Neural progenitor cell (in vitro differentiated cells): ENCODE measurements at regions not wholly inside any gene's neighbourhood (a gene's known extent, or its start where the extent isn't known, plus 50 kb on each side); places are given as distances from the start of the nearest gene placed in this dataset.

Experiments
- DNase-seq: peaks from one replicate; pipeline ENCODE4 v3.0.0-alpha.2; 2016; ENCODE audit warnings: low spot score
- H2AFZ ChIP-seq: fragments of 200-600 bp; sonication (generic); replicated peaks from 2 replicates; pipeline ENCODE4 v1.6.1; 2016; ENCODE audit warnings: antibody characterized with exemption
- H3F3A ChIP-seq: fragments of 200-600 bp; sonication (generic); 2 replicates; pipeline ENCODE4 v1.6.1; 2016; ENCODE audit warnings: antibody characterized with exemption, low read depth
- H3K27ac ChIP-seq: fragments of 200-600 bp; sonication (generic); 2 replicates; pipeline ENCODE4 v1.5.1; 2016; ENCODE audit warnings: mild to moderate bottlenecking
- H3K27me3 ChIP-seq: fragments of 200-600 bp; sonication (generic); 2 replicates; pipeline ENCODE4 v1.6.1; 2016; ENCODE audit warnings: mild to moderate bottlenecking, moderate library complexity
- H3K36me3 ChIP-seq: fragments of 200-600 bp; sonication (generic); 2 replicates; pipeline ENCODE4 v1.5.1; 2016
- H3K4me1 ChIP-seq: fragments of 200-600 bp; sonication (generic); 2 replicates; pipeline ENCODE4 v1.6.1; 2016; ENCODE audit warnings: mixed run types
- H3K4me2 ChIP-seq: fragments of 200-600 bp; sonication (generic); 2 replicates; pipeline ENCODE4 v1.6.1; 2016
- H3K4me3 ChIP-seq: fragments of 200-600 bp; sonication (generic); 2 replicates; pipeline ENCODE4 v1.5.1; 2016
- H3K79me2 ChIP-seq: fragments of 200-600 bp; sonication (generic); 2 replicates; pipeline ENCODE4 v1.6.1; 2016; ENCODE audit warnings: low read depth
- H3K9ac ChIP-seq: fragments of 200-600 bp; sonication (generic); 2 replicates; pipeline ENCODE4 v1.6.1; 2016
- H3K9me3 ChIP-seq: fragments of 200-600 bp; sonication (generic); 2 replicates; pipeline ENCODE4 v1.5.1; 2016; ENCODE audit warnings: low read depth
- H4K20me1 ChIP-seq: fragments of 200-600 bp; sonication (generic); 2 replicates; pipeline ENCODE4 v1.6.1; 2016; ENCODE audit warnings: low read depth
- H3K27ac Mint-ChIP-seq: 3 replicates; pipeline ENCODE4 v1.8.0; 2021; ENCODE audit warnings: mixed read lengths
- H3K27me3 Mint-ChIP-seq: 2 replicates; pipeline ENCODE4 v1.8.0; 2022; ENCODE audit warnings: low read depth, mild to moderate bottlenecking, inconsistent platforms, moderate library complexity, mixed read lengths; ENCODE audit not compliant: insufficient read depth
- H3K36me3 Mint-ChIP-seq: 3 replicates; pipeline ENCODE4 v1.8.0; 2021; ENCODE audit warnings: mixed read lengths
- H3K4me1 Mint-ChIP-seq: 3 replicates; pipeline ENCODE4 v1.8.0; 2021; ENCODE audit warnings: mixed read lengths
- H3K4me3 Mint-ChIP-seq: 3 replicates; pipeline ENCODE4 v1.8.0; 2021; ENCODE audit warnings: mild to moderate bottlenecking, moderate library complexity, mixed read lengths
- H3K9me3 Mint-ChIP-seq: 3 replicates; pipeline ENCODE4 v1.8.0; 2020; ENCODE audit warnings: mixed read lengths
- EZH2 ChIP-seq: fragments of 200-600 bp; sonication (generic); IDR thresholded peaks from 2 replicates; pipeline ENCODE4 v1.6.1; 2017; ENCODE audit warnings: antibody characterized with exemption, mild to moderate bottlenecking, moderate library complexity
- EZH2phosphoT487 ChIP-seq: fragments of 200-600 bp; sonication (generic); IDR thresholded peaks from 2 replicates; pipeline ENCODE4 v1.6.1; 2017; ENCODE audit warnings: antibody characterized with exemption
- TF ChIP-seq, protein P1 (sequence below): fragments of 200-600 bp; sonication (generic); IDR thresholded peaks from 2 replicates; pipeline ENCODE4 v1.5.1; 2017; ENCODE audit warnings: antibody characterized with exemption, mild to moderate bottlenecking

- H3K4me3 Mint-ChIP-seq = no peak overlapping the region
- peaks cover 5% of the 10 kb centered on the region for H3K4me1 Mint-ChIP-seq
- H3K9ac ChIP-seq = no peak overlapping the region
- H2AFZ ChIP-seq = no peak overlapping the region
- no peaks in the 10 kb centered on the region for H3K79me2 ChIP-seq
- H3K27ac ChIP-seq = no peak overlapping the region
- no peaks in the 10 kb centered on the region for H3K4me1 ChIP-seq
- peaks cover 13% of the 10 kb centered on the region for H3K9me3 Mint-ChIP-seq
- no peaks in the 10 kb centered on the region for H3K27me3 ChIP-seq
- H3K4me3 ChIP-seq = no peak overlapping the region
- H3K27ac Mint-ChIP-seq = no peak overlapping the region
- H3F3A ChIP-seq = no peaks in the 10 kb centered on the region
- DNase-seq = no peak
- no peaks in the 10 kb centered on the region for H3K9me3 ChIP-seq
- H4K20me1 ChIP-seq = no peaks in the 10 kb centered on the region
- no peaks in the 10 kb centered on the region for H3K36me3 ChIP-seq
- no peak overlapping the region for H3K4me2 ChIP-seq
- H3K36me3 Mint-ChIP-seq = no peaks in the 10 kb centered on the region
- TF ChIP-seq EZH2phosphoT487 = no peak
- TF ChIP-seq EZH2 = no peak
- TF ChIP-seq, protein P1, sequence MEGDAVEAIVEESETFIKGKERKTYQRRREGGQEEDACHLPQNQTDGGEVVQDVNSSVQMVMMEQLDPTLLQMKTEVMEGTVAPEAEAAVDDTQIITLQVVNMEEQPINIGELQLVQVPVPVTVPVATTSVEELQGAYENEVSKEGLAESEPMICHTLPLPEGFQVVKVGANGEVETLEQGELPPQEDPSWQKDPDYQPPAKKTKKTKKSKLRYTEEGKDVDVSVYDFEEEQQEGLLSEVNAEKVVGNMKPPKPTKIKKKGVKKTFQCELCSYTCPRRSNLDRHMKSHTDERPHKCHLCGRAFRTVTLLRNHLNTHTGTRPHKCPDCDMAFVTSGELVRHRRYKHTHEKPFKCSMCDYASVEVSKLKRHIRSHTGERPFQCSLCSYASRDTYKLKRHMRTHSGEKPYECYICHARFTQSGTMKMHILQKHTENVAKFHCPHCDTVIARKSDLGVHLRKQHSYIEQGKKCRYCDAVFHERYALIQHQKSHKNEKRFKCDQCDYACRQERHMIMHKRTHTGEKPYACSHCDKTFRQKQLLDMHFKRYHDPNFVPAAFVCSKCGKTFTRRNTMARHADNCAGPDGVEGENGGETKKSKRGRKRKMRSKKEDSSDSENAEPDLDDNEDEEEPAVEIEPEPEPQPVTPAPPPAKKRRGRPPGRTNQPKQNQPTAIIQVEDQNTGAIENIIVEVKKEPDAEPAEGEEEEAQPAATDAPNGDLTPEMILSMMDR = peak; percentile 60
- H3K27me3 Mint-ChIP-seq = no peaks in the 10 kb centered on the region
Measured at GRCh38 chr3:75001330-75001729, 386.9 kb upstream of the CNTN3 start.

DNA sequence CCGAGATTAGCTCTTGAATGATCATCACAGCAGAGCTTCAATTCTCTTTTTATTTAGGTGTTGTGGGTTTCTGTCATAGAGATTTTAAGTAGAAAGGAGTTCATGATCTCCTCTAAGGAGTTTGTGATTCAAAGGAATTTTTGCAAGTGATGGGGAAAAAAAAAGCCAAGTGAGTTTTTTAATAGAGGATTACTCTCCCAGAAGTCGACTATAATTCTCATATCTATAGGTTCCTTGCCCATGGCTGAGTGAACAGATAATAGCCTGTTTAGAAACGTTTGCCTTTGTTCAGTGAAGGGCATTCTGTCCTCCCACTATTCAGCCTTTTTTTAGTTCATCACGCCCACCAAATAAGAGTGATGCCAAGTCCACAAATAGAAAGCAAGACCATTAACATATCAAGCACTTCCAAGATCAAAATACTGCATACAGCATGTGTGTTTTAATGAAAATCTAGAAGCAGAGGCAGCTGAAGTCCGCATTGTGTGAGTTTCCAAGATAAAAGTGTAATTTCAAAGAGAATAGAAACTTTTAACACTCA, 398.4 kb upstream of the CNTN3 start:
- H3K4me3 ChIP-seq = no peak overlapping the region
- Mint-ChIP-seq H3K27ac (no peak overlapping the region), H3K9me3 (no peaks in the 10 kb centered on the region), H3K4me3 (no peak overlapping the region), H3K4me1 (peaks cover 10% of the 10 kb centered on the region), H3K27me3 (no peaks in the 10 kb centered on the region), H3K36me3 (no peaks in the 10 kb centered on the region)
- H2AFZ ChIP-seq = no peak overlapping the region
- no peaks in the 10 kb centered on the region for H3K36me3 ChIP-seq
- no peaks in the 10 kb centered on the region for H3K79me2 ChIP-seq
- no peaks in the 10 kb centered on the region for H3K9me3 ChIP-seq
- DNase-seq = no peak
- H3F3A ChIP-seq = no peaks in the 10 kb centered on the region
- TF ChIP-seq, protein P1 = no peak
- no peak for TF ChIP-seq EZH2phosphoT487
- no peak for TF ChIP-seq EZH2
- H3K27me3 ChIP-seq = no peaks in the 10 kb centered on the region
- no peaks in the 10 kb centered on the region for H3K4me1 ChIP-seq
- H4K20me1 ChIP-seq = no peaks in the 10 kb centered on the region
- no peak overlapping the region for H3K4me2 ChIP-seq
- no peak overlapping the region for H3K27ac ChIP-seq
- no peak overlapping the region for H3K9ac ChIP-seq

- H2AFZ ChIP-seq = no peak overlapping the region
- TF ChIP-seq EZH2 = no peak
- TF ChIP-seq EZH2phosphoT487 = no peak
- TF ChIP-seq, protein P1 = no peak
- no peaks in the 10 kb centered on the region for H3K36me3 Mint-ChIP-seq
Measured at GRCh38 chr3:75014008-75014407, 399.5 kb upstream of the CNTN3 start.

More at GRCh38 chr3:75014008-75014407, 399.5 kb upstream of the CNTN3 start:
- Histone ChIP-seq H3K9me3 (no peaks in the 10 kb centered on the region), H3K36me3 (no peaks in the 10 kb centered on the region), H4K20me1 (no peaks in the 10 kb centered on the region), H3K79me2 (no peaks in the 10 kb centered on the region), H3F3A (no peaks in the 10 kb centered on the region), H3K9ac (no peak overlapping the region), H3K4me3 (no peak overlapping the region), H3K27me3 (no peaks in the 10 kb centered on the region), H3K4me1 (no peaks in the 10 kb centered on the region), H3K4me2 (no peak overlapping the region), H3K27ac (no peak overlapping the region)
- no peak overlapping the region for H3K4me3 Mint-ChIP-seq
- peaks cover 10% of the 10 kb centered on the region for H3K4me1 Mint-ChIP-seq
- no peak for DNase-seq
- no peaks in the 10 kb centered on the region for H3K9me3 Mint-ChIP-seq
- H3K27me3 Mint-ChIP-seq = no peaks in the 10 kb centered on the region
- H3K27ac Mint-ChIP-seq = no peak overlapping the region
